Stimulated activated effector memory CD8-positive, alpha-beta T cell treated with anti-CD3 and anti-CD28 coated beads, Interleukin-12 subunit alpha, Interleukin-12 subunit beta, amount 100 ng/mL, for 72 hours (primary cell): ENCODE measurements at regions not wholly inside any gene's neighbourhood (a gene's known extent, or its start where the extent isn't known, plus 50 kb on each side); places are given as distances from the start of the nearest gene placed in this dataset.
A peak's percentile ranks its signal among the peaks of the same experiment; 100 is the strongest.
"Not testable (repeated sequence)": the region's sequence is repeated elsewhere in the genome, so short reads cannot be mapped to it uniquely, and the experiment has no call there.

Experiments
- ATAC-seq: fragments of 150-1000 bp; cut with Tn5 transposase; 2 replicates; pipeline ENCODE4 v1.10.0; 2021
- DNase-seq, 2 donors: peaks; one replicate each; pipeline ENCODE4 v3.0.0; 2021 to 2022; ENCODE audit warnings: low spot score in 2 of 2
- H3K27ac Mint-ChIP-seq: one replicate; pipeline ENCODE4 v1.8.0; 2022; ENCODE audit warnings: mild to moderate bottlenecking, mixed read lengths
- H3K36me3 Mint-ChIP-seq: one replicate; pipeline ENCODE4 v1.8.0; 2022; ENCODE audit warnings: mild to moderate bottlenecking, mixed read lengths
- H3K4me1 Mint-ChIP-seq: one replicate; pipeline ENCODE4 v1.8.0; 2022; ENCODE audit warnings: mixed read lengths
- H3K4me3 Mint-ChIP-seq: one replicate; pipeline ENCODE4 v1.8.0; 2022; ENCODE audit warnings: mild to moderate bottlenecking, mixed read lengths
- H3K9me3 Mint-ChIP-seq: one replicate; pipeline ENCODE4 v1.8.0; 2022; ENCODE audit warnings: mixed read lengths

DNA sequence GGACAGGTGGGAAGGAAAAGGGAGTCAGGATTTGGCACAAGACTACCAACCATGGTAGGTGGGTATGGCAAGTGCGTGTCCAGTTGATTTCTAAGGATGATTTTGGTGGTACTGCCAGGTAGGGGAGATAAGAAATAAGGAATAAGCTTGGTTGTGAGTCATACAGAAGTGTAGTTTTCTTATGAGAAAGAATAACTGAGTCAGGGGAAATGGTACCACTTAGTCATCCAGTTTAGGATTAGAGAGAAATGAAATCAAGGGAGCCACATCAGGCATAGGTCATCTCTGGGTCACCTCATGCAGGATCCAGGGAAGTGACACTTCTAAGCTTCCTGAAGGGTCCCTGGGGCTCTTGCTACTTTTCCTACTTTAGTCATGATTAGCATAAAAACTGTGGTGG is 107.1 kb upstream of the C1GALT1C1 start:
- H3K4me3 Mint-ChIP-seq, result no peak overlapping the region
- peaks cover 8% of the 10 kb centered on the region for H3K4me1 Mint-ChIP-seq
- ATAC-seq (peak; percentile 82), DNase-seq (no peak)
- H3K27ac Mint-ChIP-seq, result no peak overlapping the region
- H3K36me3 Mint-ChIP-seq, result no peaks in the 10 kb centered on the region
- no peaks in the 10 kb centered on the region for H3K9me3 Mint-ChIP-seq

GRCh38 chrX:120735966-120736365 is 106.1 kb upstream of the C1GALT1C1 start:
- ATAC-seq (no peak), DNase-seq (no peak)
- H3K36me3 Mint-ChIP-seq, result no peaks in the 10 kb centered on the region
- no peak overlapping the region for H3K4me3 Mint-ChIP-seq
- H3K4me1 Mint-ChIP-seq, result peaks cover 8% of the 10 kb centered on the region
- H3K9me3 Mint-ChIP-seq, result no peaks in the 10 kb centered on the region
- no peak overlapping the region for H3K27ac Mint-ChIP-seq

DNA sequence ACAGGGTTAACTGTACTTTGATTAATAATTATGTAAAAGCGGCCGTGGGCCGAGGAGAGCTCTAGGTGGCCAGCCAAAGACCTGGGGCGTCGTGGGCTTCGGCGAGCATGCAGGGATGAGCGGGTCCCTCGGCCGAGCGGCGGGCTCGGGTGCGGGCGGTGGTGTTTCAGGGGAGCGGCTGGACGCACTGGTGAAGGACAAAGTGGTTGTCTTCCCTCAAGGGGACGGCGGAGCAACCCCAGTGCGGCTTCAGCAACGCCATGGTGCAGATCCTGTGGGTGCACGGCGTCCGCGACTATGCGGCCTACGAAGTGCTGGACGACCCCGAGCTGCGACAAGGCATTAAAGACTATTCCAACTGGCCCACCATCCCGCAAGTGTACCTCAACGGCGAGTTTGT is 103.0 kb upstream of the C1GALT1C1 start:
- no peak overlapping the region for H3K27ac Mint-ChIP-seq
- H3K9me3 Mint-ChIP-seq, result no peaks in the 10 kb centered on the region
- peaks cover 8% of the 10 kb centered on the region for H3K4me1 Mint-ChIP-seq
- H3K4me3 Mint-ChIP-seq, result no peak overlapping the region
- no peak for ATAC-seq
- no peak for DNase-seq
- no peaks in the 10 kb centered on the region for H3K36me3 Mint-ChIP-seq

DNA sequence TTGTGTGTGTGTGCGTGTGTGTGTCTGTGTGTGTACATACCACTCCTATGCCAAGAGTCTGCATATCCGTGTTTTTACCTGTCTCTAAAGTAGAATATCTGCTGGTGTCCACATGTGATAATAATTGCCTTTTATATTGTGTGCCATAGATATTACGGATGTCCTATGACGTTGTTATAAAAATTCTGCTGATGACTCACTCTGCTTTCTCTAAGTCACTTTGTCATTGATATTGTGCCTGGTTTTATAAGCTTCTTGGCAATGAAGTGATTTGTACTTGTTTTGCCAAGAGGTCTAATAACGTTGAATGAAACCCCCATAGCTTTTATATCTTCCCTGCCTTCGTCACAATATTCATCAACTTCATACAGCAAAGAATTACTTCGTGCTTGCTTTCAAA is 102.6 kb upstream of the C1GALT1C1 start:
- no peak overlapping the region for H3K27ac Mint-ChIP-seq
- H3K36me3 Mint-ChIP-seq, result no peaks in the 10 kb centered on the region
- H3K9me3 Mint-ChIP-seq, result no peaks in the 10 kb centered on the region
- no peak for DNase-seq
- H3K4me1 Mint-ChIP-seq, result peaks cover 8% of the 10 kb centered on the region
- H3K4me3 Mint-ChIP-seq, result no peak overlapping the region
- ATAC-seq, result no peak

- no peaks in the 10 kb centered on the region for H3K4me1 Mint-ChIP-seq
- no peaks in the 10 kb centered on the region for H3K36me3 Mint-ChIP-seq
- no peaks in the 10 kb centered on the region for H3K9me3 Mint-ChIP-seq
- no peak overlapping the region for H3K27ac Mint-ChIP-seq
- DNase-seq (no peak), ATAC-seq (no peak)
- no peak overlapping the region for H3K4me3 Mint-ChIP-seq
Observed at GRCh38 chrX:120731386-120731785, 101.5 kb upstream of the C1GALT1C1 start.

GRCh38 chrX:120729506-120730255 is 99.8 kb upstream of the C1GALT1C1 start:
- not testable (repeated sequence) for DNase-seq, H3K4me3 Mint-ChIP-seq, H3K27ac Mint-ChIP-seq, H3K36me3 Mint-ChIP-seq, H3K9me3 Mint-ChIP-seq, H3K4me1 Mint-ChIP-seq, ATAC-seq

- Mint-ChIP-seq H3K4me1 (no peaks in the 10 kb centered on the region), H3K9me3 (no peaks in the 10 kb centered on the region), H3K36me3 (no peaks in the 10 kb centered on the region), H3K4me3 (no peak overlapping the region), H3K27ac (no peak overlapping the region)
- no peak for ATAC-seq
- no peak for DNase-seq
Observed at GRCh38 chrX:120727911-120728310, 98.1 kb upstream of the C1GALT1C1 start.

- no peak for ATAC-seq
- H3K4me3 Mint-ChIP-seq, result no peak overlapping the region
- no peaks in the 10 kb centered on the region for H3K4me1 Mint-ChIP-seq
- H3K27ac Mint-ChIP-seq, result no peak overlapping the region
- no peaks in the 10 kb centered on the region for H3K9me3 Mint-ChIP-seq
- DNase-seq, result no peak
- no peaks in the 10 kb centered on the region for H3K36me3 Mint-ChIP-seq
Observed at GRCh38 chrX:120727452-120727851, 97.6 kb upstream of the C1GALT1C1 start.

GRCh38 chrX:120726294-120726693 is 96.4 kb upstream of the C1GALT1C1 start:
- Mint-ChIP-seq H3K27ac (no peak overlapping the region), H3K4me1 (no peaks in the 10 kb centered on the region), H3K36me3 (no peaks in the 10 kb centered on the region), H3K4me3 (no peak overlapping the region), H3K9me3 (no peaks in the 10 kb centered on the region)
- DNase-seq (no peak), ATAC-seq (no peak)

DNA sequence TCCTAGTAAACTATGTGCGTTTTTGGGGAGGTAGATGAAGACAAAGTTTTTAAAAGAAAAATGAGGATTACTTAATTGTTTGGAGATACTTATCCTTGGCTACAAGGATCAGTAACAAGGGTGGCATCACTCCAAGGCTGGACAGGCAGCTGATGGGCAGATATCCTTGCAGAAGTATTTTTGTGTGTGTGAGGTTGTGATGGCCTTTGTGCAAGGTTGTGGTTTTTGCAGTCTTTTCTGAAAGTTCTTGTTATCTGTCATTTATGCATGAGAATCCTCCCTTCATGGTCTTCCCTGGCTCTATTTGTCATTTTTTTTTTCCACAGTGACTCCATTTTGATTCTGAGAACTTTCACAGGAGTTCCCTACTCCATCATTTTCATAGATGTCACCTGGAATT is 96.0 kb upstream of the C1GALT1C1 start:
- ATAC-seq, result no peak
- Mint-ChIP-seq H3K4me3 (no peak overlapping the region), H3K4me1 (no peaks in the 10 kb centered on the region), H3K27ac (no peak overlapping the region), H3K9me3 (no peaks in the 10 kb centered on the region), H3K36me3 (no peaks in the 10 kb centered on the region)
- DNase-seq, result no peak

DNA sequence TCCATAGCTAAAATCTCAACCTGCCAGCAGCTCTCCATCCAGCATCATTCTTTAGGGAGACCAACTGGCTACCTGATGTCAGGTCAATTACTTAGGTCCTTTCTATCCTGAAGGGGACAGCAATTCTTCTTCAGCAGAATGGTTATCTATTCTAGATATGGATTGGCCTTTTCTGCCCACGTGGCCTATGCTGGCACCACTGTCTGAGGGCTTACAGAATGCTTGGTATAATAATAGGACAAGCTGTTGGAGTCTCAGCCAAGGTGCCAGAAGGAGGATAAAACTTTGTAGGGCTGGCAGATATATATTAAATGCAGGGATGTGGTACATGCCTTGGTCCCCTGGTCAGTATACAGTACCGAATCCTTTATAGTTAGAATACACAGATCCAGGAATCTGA is 89.8 kb upstream of the C1GALT1C1 start:
- Mint-ChIP-seq H3K36me3 (no peaks in the 10 kb centered on the region), H3K9me3 (no peaks in the 10 kb centered on the region), H3K27ac (no peak overlapping the region), H3K4me3 (no peak overlapping the region), H3K4me1 (no peaks in the 10 kb centered on the region)
- ATAC-seq, result no peak
- no peak for DNase-seq

DNA sequence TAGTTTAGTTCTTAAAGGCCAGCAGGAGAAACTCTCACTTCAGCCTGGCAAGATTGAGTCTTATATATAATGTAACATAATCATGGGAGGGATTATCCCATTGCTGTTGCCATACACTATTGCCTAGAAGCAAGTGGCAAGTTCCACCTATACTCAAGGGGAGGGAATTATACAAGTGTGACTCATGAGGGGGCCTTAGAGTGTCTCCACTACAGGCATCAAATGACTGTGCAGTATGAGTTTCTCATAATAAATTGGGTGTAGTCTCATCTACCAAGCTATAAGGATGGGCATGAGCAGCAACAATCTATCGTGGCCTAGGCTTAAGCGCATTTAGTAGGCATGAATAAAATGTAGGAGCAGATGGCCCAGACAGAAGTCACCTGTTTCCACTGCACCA is 89.1 kb upstream of the C1GALT1C1 start:
- Mint-ChIP-seq H3K27ac (no peak overlapping the region), H3K4me1 (no peaks in the 10 kb centered on the region), H3K4me3 (no peak overlapping the region), H3K36me3 (no peaks in the 10 kb centered on the region), H3K9me3 (no peaks in the 10 kb centered on the region)
- peak; percentile 68 for ATAC-seq
- no peak for DNase-seq

DNA sequence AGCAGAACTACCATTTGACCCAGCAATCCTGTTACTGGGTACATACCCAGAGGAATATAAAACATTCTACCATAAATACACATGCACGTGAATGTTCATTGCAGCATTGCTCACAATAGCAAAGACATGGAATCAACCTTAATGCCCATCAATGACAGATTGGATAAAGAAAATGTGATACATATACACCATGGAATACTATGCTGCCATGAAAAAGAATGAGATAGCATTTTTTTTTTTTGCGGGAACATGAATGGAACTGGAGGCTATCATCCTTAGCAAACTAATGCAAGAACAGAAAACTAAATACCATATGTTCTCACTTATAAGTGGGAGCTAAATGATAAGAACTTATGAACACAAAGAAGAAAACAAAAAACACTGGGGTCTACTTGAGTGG is 72.5 kb upstream of the C1GALT1C1 start:
- H3K4me1 Mint-ChIP-seq, H3K27ac Mint-ChIP-seq, DNase-seq, H3K9me3 Mint-ChIP-seq, H3K4me3 Mint-ChIP-seq, ATAC-seq, H3K36me3 Mint-ChIP-seq: not testable (repeated sequence)

GRCh38 chrX:120697053-120697452 is 67.2 kb upstream of the C1GALT1C1 start:
- peaks cover 9% of the 10 kb centered on the region for H3K9me3 Mint-ChIP-seq
- peaks cover 13% of the 10 kb centered on the region for H3K4me1 Mint-ChIP-seq
- ATAC-seq (peak; percentile 89), DNase-seq (peak; percentile 2 to 50)
- H3K27ac Mint-ChIP-seq, result peak overlapping the region; percentile 37
- H3K36me3 Mint-ChIP-seq, result peaks cover 5% of the 10 kb centered on the region
- no peak overlapping the region for H3K4me3 Mint-ChIP-seq

DNA sequence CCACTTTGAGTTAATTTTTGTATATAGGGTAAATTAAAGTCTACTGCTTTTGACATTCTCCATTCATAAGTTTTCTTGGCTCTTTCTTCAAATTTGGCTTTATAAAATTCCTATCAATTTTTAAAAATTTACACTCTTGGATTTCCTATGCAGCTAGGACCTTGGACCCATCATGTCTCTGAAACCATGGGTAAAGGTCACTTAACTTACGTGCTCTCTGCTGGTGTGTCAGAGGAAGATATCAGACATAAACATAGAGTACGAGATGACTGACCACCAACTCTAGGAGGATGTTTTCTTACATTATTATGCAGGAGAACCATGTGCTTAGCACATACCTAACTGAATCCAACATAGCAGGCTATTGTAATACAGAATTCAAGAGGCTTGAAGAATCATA is 62.5 kb upstream of the C1GALT1C1 start:
- ATAC-seq, result no peak
- H3K9me3 Mint-ChIP-seq, result no peaks in the 10 kb centered on the region
- H3K4me1 Mint-ChIP-seq, result peaks cover 11% of the 10 kb centered on the region
- peaks cover 3% of the 10 kb centered on the region for H3K36me3 Mint-ChIP-seq
- H3K4me3 Mint-ChIP-seq, result no peak overlapping the region
- no peak for DNase-seq
- H3K27ac Mint-ChIP-seq, result no peak overlapping the region

DNA sequence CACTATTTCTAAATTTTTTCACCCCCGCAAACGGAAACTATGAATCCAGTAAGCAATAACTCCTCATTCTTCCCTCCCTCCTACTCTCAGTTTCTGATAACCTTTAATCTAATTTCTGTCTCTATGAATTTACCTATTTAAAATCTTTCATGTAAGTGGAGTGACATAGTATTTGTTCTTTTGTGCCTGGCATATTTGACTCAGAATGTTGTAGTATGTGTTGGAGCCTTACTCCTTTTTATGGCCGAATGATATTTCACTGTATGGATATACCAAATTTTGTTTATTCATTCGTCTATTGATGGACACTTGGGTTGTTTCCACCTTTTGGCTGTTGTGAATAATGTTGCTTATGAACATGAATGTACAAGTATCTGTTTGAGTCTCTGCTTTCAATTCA is 61.1 kb upstream of the C1GALT1C1 start:
- Mint-ChIP-seq H3K4me3 (no peak overlapping the region), H3K27ac (no peak overlapping the region), H3K36me3 (no peaks in the 10 kb centered on the region), H3K4me1 (no peaks in the 10 kb centered on the region), H3K9me3 (no peaks in the 10 kb centered on the region)
- no peak for DNase-seq
- ATAC-seq, result no peak

GRCh38 chrX:120690344-120690743 is 60.5 kb upstream of the C1GALT1C1 start:
- H3K4me1 Mint-ChIP-seq, result no peaks in the 10 kb centered on the region
- ATAC-seq (no peak), DNase-seq (no peak)
- no peak overlapping the region for H3K4me3 Mint-ChIP-seq
- no peaks in the 10 kb centered on the region for H3K36me3 Mint-ChIP-seq
- H3K9me3 Mint-ChIP-seq, result no peaks in the 10 kb centered on the region
- no peak overlapping the region for H3K27ac Mint-ChIP-seq
